HEK293T (cell line): ENCODE measurements at regions not wholly inside any gene's neighbourhood (a gene's known extent, or its start where the extent isn't known, plus 50 kb on each side); places are given as distances from the start of the nearest gene placed in this dataset.

Experiments used
- ARNT ChIP-seq: fragments of 450-650 bp; IDR thresholded peaks from 2 replicates; pipeline ENCODE4 v1.6.1; 2017; ENCODE audit warnings: mild to moderate bottlenecking
- BHLHE40 ChIP-seq: fragments of 450-650 bp; IDR thresholded peaks from 2 replicates; pipeline ENCODE4 v1.6.1; 2016; ENCODE audit warnings: mild to moderate bottlenecking, moderate library complexity, borderline replicate concordance
- ELF4 ChIP-seq: fragments of 450-650 bp; IDR thresholded peaks from 2 replicates; pipeline ENCODE4 v1.6.1; 2017; ENCODE audit warnings: antibody characterized with exemption
- FOXA1 ChIP-seq: fragments of 450-650 bp; IDR thresholded peaks from 2 replicates; pipeline ENCODE4 v1.6.1; 2016; ENCODE audit warnings: mild to moderate bottlenecking
- FOXK2 ChIP-seq: fragments of 450-650 bp; IDR thresholded peaks from 2 replicates; pipeline ENCODE4 v1.6.1; 2016; ENCODE audit warnings: mild to moderate bottlenecking
- FOXM1 ChIP-seq: fragments of 450-650 bp; IDR thresholded peaks from 2 replicates; pipeline ENCODE4 v1.6.1; 2017; ENCODE audit warnings: mild to moderate bottlenecking, borderline replicate concordance
- L3MBTL2 ChIP-seq: fragments of 450-650 bp; conservative IDR thresholded peaks from 2 replicates; pipeline ENCODE4 v1.6.1; 2016; ENCODE audit warnings: mild to moderate bottlenecking
- LEF1 ChIP-seq: fragments of 450-650 bp; IDR thresholded peaks from 2 replicates; pipeline ENCODE4 v1.6.1; 2017; ENCODE audit warnings: mild to moderate bottlenecking, borderline replicate concordance
- NFRKB ChIP-seq: fragments of 450-650 bp; IDR thresholded peaks from 2 replicates; pipeline ENCODE4 v1.6.1; 2016; ENCODE audit warnings: mild to moderate bottlenecking, moderate library complexity
- PKNOX1 ChIP-seq: fragments of 450-650 bp; IDR thresholded peaks from 2 replicates; pipeline ENCODE4 v1.6.1; 2016
- SP1 ChIP-seq: fragments of 450-650 bp; IDR thresholded peaks from 2 replicates; pipeline ENCODE4 v1.6.1; 2017
- SUZ12 ChIP-seq: fragments of 450-650 bp; IDR thresholded peaks from 2 replicates; pipeline ENCODE4 v1.6.1; 2016; ENCODE audit warnings: mild to moderate bottlenecking
- TARDBP ChIP-seq: fragments of 450-650 bp; IDR thresholded peaks from 2 replicates; pipeline ENCODE4 v1.6.1; 2016
- ZNF384 ChIP-seq: fragments of 450-650 bp; IDR thresholded peaks from 2 replicates; pipeline ENCODE4 v1.6.1; 2016

- no peak for TF ChIP-seq TARDBP
- TF ChIP-seq SP1: no peak
- TF ChIP-seq FOXM1: no peak
- no peak for TF ChIP-seq SUZ12
- no peak for TF ChIP-seq BHLHE40
- TF ChIP-seq LEF1: no peak
- no peak for TF ChIP-seq ZNF384
- TF ChIP-seq FOXA1: no peak
- no peak for TF ChIP-seq NFRKB
- TF ChIP-seq ARNT: no peak
- TF ChIP-seq ELF4: no peak
- TF ChIP-seq FOXK2: no peak
- TF ChIP-seq L3MBTL2: no peak
- no peak for TF ChIP-seq PKNOX1
Observed at GRCh38 chr9:1235650-1236049, 185.5 kb downstream of the DMRT2 start.
